DMS53 (cell line): ENCODE measurements at regions not wholly inside any gene's neighbourhood (a gene's known extent, or its start where the extent isn't known, plus 50 kb on each side); places are given as distances from the start of the nearest gene placed in this dataset.
A peak's percentile ranks its signal among the peaks of the same experiment; 100 is the strongest.

Experiments used
- DNase-seq: peaks from one replicate; lab custom pipeline; 2025; lab: John Stamatoyannopoulos, UW

GRCh38 chr5:73311291-73312110 lies 137.1 kb downstream of the FOXD1 start:
- DNase-seq = no peak

GRCh38 chr5:73307645-73308355 lies 134.8 kb downstream of the TMEM174 start:
- DNase-seq = no peak

GRCh38 chr5:73306741-73307275 lies 133.8 kb downstream of the TMEM174 start:
- DNase-seq = no peak

GRCh38 chr5:73306078-73306719 lies 133.2 kb downstream of the TMEM174 start:
- DNase-seq = no peak

- DNase-seq = no peak
These were observed 132.4 kb downstream of the TMEM174 start for GRCh38 chr5:73305386-73305785.

- no peak for DNase-seq
These were observed 131.4 kb downstream of the TMEM174 start for GRCh38 chr5:73304381-73304780.

- DNase-seq = peak; percentile 88
These were observed 130.4 kb downstream of the TMEM174 start for GRCh38 chr5:73303148-73304079.

GRCh38 chr5:73302797-73303147 lies 129.8 kb downstream of the TMEM174 start:
- peak; percentile 78 for DNase-seq

GRCh38 chr5:73301208-73301901 lies 128.4 kb downstream of the TMEM174 start:
- DNase-seq = no peak

- DNase-seq = peak; percentile 61
These were observed 127.6 kb downstream of the TMEM174 start for GRCh38 chr5:73300337-73301207.

GRCh38 chr5:73299665-73300336 lies 126.8 kb downstream of the TMEM174 start:
- peak; percentile 37 for DNase-seq

GRCh38 chr5:73298772-73299630 lies 126.0 kb downstream of the TMEM174 start:
- DNase-seq = peak; percentile 73

GRCh38 chr5:73298251-73298771 lies 125.3 kb downstream of the TMEM174 start:
- DNase-seq = no peak

- DNase-seq = no peak
These were observed 124.4 kb downstream of the TMEM174 start for GRCh38 chr5:73297430-73297829.

GRCh38 chr5:73296772-73297171 lies 123.8 kb downstream of the TMEM174 start:
- DNase-seq = no peak

GRCh38 chr5:73295921-73296320 lies 122.9 kb downstream of the TMEM174 start:
- no peak for DNase-seq

GRCh38 chr5:73295447-73295846 lies 122.5 kb downstream of the TMEM174 start:
- DNase-seq = peak; percentile 71

- DNase-seq = no peak
These were observed 119.9 kb downstream of the TMEM174 start for GRCh38 chr5:73292816-73293459.
